ENCODE measurements at regions not wholly inside any gene's neighbourhood (a gene's known extent, or its start where the extent isn't known, plus 50 kb on each side); places are given as distances from the start of the nearest gene placed in this dataset.

GRCh38 chr15:95121191-95121590 is 889.8 kb downstream of the MCTP2 start:
- TF ChIP-seq, protein P1, sequence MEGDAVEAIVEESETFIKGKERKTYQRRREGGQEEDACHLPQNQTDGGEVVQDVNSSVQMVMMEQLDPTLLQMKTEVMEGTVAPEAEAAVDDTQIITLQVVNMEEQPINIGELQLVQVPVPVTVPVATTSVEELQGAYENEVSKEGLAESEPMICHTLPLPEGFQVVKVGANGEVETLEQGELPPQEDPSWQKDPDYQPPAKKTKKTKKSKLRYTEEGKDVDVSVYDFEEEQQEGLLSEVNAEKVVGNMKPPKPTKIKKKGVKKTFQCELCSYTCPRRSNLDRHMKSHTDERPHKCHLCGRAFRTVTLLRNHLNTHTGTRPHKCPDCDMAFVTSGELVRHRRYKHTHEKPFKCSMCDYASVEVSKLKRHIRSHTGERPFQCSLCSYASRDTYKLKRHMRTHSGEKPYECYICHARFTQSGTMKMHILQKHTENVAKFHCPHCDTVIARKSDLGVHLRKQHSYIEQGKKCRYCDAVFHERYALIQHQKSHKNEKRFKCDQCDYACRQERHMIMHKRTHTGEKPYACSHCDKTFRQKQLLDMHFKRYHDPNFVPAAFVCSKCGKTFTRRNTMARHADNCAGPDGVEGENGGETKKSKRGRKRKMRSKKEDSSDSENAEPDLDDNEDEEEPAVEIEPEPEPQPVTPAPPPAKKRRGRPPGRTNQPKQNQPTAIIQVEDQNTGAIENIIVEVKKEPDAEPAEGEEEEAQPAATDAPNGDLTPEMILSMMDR (IDR thresholded peaks at IDR 0.05; ENCODE audit: borderline replicate concordance, extremely low read depth, low read length, poor library complexity, severe bottlenecking): no peak
- no peak for TF ChIP-seq EZH2 (IDR thresholded peaks at IDR 0.05; ENCODE audit: borderline replicate concordance, low read depth, low read length, severe bottlenecking)
